ENCODE measurements at regions not wholly inside any gene's neighbourhood (a gene's known extent, or its start where the extent isn't known, plus 50 kb on each side); places are given as distances from the start of the nearest gene placed in this dataset.

- TF ChIP-seq CTCF (IDR thresholded peaks at IDR 0.05) (no peak), POLR2AphosphoS5 (IDR thresholded peaks at IDR 0.05; ENCODE audit: insufficient read depth in 1 of 2, low read depth in 1 of 2) (no peak)
These were observed 659.0 kb downstream of the PTPRC start for GRCh38 chr1:199297887-199298286.

Measured in vagina (tissue), 2 donors.